Ishikawa (cell line): ENCODE measurements at regions not wholly inside any gene's neighbourhood (a gene's known extent, or its start where the extent isn't known, plus 50 kb on each side); places are given as distances from the start of the nearest gene placed in this dataset.

Source experiments
- CEBPB ChIP-seq: IDR thresholded peaks from 2 replicates; pipeline ENCODE4 v1.6.1; 2012
- CREB1 ChIP-seq: IDR thresholded peaks from 2 replicates; pipeline ENCODE4 v1.6.1; 2012; ENCODE audit warnings: low read depth
- EGR1 ChIP-seq: IDR thresholded peaks from 2 replicates; pipeline ENCODE4 v1.6.1; 2012
- EP300 ChIP-seq: IDR thresholded peaks from 2 replicates; pipeline ENCODE4 v1.6.1; 2012; ENCODE audit warnings: borderline replicate concordance
- FOXM1 ChIP-seq: IDR thresholded peaks from 2 replicates; pipeline ENCODE4 v1.6.1; 2012; ENCODE audit warnings: low read depth, borderline replicate concordance
- NFIC ChIP-seq: IDR thresholded peaks from 2 replicates; pipeline ENCODE4 v1.6.1; 2012
- RAD21 ChIP-seq: IDR thresholded peaks from 2 replicates; pipeline ENCODE4 v1.6.1; 2012; ENCODE audit warnings: low read depth
- TAF1 ChIP-seq: IDR thresholded peaks from 2 replicates; pipeline ENCODE4 v1.6.1; 2012; ENCODE audit warnings: low read depth, mild to moderate bottlenecking
- TCF12 ChIP-seq: IDR thresholded peaks from 2 replicates; pipeline ENCODE4 v1.6.1; 2012; ENCODE audit warnings: low read depth
- TEAD4 ChIP-seq: IDR thresholded peaks from 2 replicates; pipeline ENCODE4 v1.6.1; 2012
- YY1 ChIP-seq: IDR thresholded peaks from 2 replicates; pipeline ENCODE4 v1.6.1; 2012; ENCODE audit warnings: low read depth
- ZBTB7A ChIP-seq: IDR thresholded peaks from 2 replicates; pipeline ENCODE4 v1.6.1; 2012; ENCODE audit warnings: low read depth
- TF ChIP-seq, protein P1 (sequence below): IDR thresholded peaks from 2 replicates; pipeline ENCODE4 v1.6.1; 2012
- TF ChIP-seq, protein P2 (sequence below): IDR thresholded peaks from 2 replicates; pipeline ENCODE4 v1.6.1; 2012; ENCODE audit warnings: low read depth, mild to moderate bottlenecking
- TF ChIP-seq, protein P3 (sequence below): IDR thresholded peaks from 2 replicates; pipeline ENCODE4 v1.6.1; 2012

DNA sequence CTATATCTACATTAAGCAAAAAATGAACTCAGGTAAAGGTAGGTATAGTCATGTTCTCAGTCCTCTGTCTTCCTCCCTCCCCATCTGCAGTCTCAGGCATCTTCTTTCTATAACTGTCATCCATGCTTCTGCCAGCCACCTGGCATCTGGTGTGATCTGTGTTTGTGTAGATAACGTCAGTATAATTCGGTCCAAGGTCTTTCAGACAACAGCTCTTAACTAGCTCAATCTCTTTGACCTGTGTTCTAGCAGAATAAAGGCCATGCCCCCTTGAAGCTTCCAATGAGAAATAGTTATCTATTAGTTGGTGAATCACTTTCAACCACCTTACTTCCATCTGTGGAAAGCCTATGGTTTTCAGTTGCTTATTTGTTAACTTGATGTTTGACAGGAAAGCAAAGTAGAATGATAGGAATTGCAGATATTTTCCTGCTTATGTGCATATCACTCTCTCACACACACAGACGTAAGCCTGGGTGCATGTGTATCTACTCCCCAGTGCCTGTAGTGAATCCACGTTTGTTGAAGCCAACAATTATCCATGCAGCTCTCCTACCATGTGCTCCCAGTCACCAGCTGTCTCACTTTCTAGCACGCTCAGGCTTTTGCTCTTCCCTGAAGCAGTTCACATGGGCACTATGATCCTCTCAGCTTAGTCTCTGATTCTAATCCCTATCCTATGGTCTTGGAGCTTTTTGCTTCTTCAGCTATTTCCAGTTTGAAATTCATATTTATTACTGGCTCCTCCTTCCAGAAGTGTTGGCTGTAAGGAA, 433.7 kb upstream of the MANEA start:
- TF ChIP-seq ZBTB7A (no peak), YY1 (no peak), CREB1 (no peak), EP300 (no peak), TCF12 (no peak), EGR1 (no peak), CEBPB (no peak), TAF1 (no peak), NFIC (no peak), FOXM1 (no peak), RAD21 (no peak)
- TF ChIP-seq, protein P1, sequence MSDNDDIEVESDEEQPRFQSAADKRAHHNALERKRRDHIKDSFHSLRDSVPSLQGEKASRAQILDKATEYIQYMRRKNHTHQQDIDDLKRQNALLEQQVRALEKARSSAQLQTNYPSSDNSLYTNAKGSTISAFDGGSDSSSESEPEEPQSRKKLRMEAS: no peak
- TF ChIP-seq, protein P2, sequence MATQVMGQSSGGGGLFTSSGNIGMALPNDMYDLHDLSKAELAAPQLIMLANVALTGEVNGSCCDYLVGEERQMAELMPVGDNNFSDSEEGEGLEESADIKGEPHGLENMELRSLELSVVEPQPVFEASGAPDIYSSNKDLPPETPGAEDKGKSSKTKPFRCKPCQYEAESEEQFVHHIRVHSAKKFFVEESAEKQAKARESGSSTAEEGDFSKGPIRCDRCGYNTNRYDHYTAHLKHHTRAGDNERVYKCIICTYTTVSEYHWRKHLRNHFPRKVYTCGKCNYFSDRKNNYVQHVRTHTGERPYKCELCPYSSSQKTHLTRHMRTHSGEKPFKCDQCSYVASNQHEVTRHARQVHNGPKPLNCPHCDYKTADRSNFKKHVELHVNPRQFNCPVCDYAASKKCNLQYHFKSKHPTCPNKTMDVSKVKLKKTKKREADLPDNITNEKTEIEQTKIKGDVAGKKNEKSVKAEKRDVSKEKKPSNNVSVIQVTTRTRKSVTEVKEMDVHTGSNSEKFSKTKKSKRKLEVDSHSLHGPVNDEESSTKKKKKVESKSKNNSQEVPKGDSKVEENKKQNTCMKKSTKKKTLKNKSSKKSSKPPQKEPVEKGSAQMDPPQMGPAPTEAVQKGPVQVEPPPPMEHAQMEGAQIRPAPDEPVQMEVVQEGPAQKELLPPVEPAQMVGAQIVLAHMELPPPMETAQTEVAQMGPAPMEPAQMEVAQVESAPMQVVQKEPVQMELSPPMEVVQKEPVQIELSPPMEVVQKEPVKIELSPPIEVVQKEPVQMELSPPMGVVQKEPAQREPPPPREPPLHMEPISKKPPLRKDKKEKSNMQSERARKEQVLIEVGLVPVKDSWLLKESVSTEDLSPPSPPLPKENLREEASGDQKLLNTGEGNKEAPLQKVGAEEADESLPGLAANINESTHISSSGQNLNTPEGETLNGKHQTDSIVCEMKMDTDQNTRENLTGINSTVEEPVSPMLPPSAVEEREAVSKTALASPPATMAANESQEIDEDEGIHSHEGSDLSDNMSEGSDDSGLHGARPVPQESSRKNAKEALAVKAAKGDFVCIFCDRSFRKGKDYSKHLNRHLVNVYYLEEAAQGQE: no peak
- TF ChIP-seq, protein P3, sequence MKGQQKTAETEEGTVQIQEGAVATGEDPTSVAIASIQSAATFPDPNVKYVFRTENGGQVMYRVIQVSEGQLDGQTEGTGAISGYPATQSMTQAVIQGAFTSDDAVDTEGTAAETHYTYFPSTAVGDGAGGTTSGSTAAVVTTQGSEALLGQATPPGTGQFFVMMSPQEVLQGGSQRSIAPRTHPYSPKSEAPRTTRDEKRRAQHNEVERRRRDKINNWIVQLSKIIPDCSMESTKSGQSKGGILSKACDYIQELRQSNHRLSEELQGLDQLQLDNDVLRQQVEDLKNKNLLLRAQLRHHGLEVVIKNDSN: no peak

DNA sequence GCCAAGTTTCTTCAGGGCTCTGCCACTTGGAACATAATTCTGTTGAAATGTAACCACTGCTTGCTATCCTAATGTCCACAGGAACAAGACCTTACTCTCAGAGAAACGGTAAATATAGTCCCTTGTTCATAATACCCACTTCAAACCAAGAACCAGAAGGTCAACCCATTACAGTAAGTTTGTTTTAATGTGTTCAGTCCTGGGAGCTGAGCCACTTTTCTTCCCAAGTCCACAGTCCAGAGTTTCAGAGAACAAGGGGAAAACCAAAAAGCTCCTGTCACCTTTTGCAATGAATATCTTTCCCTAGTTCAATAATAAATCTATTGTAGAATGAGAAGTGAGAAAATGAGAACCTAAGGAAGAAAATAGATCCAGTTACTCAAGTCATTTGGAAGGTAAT, 431.9 kb upstream of the MANEA start:
- TF ChIP-seq, protein P1: no peak
- TF ChIP-seq EGR1: no peak
- TF ChIP-seq CEBPB: no peak
- no peak for TF ChIP-seq TCF12
- TF ChIP-seq CREB1: no peak
- TF ChIP-seq ZBTB7A: no peak
- TF ChIP-seq FOXM1: no peak
- TF ChIP-seq YY1: no peak
- no peak for TF ChIP-seq NFIC
- no peak for TF ChIP-seq TAF1

DNA sequence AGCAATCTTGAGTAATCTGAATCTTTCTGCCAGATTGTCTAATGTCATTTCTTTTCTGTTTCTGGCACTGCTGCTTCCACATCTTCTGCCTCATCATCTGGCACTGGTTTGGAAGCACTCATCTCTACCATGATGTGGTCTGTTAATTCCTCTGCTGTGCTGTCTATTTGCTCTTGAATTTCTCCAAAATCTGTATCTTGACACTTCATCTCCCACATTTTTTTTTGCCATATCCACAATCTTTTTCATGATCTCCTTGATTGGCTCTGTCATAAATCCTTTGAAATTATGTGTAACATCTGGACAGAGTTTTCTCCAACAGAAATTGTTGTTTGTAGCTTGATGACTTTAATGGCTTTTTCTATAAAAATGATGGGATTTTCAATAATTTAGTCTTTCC, 417.8 kb upstream of the MANEA start:
- TF ChIP-seq TAF1 (no peak), CEBPB (no peak), NFIC (no peak), TEAD4 (no peak), YY1 (no peak), CREB1 (no peak), RAD21 (no peak), ZBTB7A (no peak), FOXM1 (no peak)
- TF ChIP-seq, protein P3: no peak
- TF ChIP-seq, protein P2: no peak

DNA sequence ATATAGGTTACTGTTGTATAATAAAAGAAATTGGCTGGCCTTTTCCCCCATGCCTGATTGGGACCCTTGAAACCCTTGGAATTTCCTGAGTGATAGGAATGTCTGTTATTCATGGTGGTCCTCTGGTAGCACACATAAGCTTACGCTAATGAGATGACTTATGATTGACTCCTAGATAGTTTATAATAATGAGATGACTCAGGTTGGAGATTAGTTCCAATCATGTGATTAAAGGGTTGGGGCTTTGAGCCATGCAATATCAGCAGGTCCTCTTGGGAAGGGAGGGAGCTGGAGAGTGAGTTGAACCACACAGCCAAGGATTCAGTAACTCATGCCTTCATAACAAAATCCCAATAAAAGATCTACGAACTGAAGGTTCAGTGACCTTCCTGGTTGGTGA, 407.6 kb upstream of the MANEA start:
- TF ChIP-seq TCF12 (no peak), CEBPB (no peak), TEAD4 (no peak), RAD21 (no peak), EGR1 (no peak), ZBTB7A (no peak), FOXM1 (no peak), EP300 (no peak), TAF1 (no peak), YY1 (no peak), NFIC (no peak)
- TF ChIP-seq, protein P2: no peak
- TF ChIP-seq, protein P1: no peak
- TF ChIP-seq, protein P3: no peak
